Gastrocnemius medialis (tissue), 4 donors: ENCODE measurements at regions not wholly inside any gene's neighbourhood (a gene's known extent, or its start where the extent isn't known, plus 50 kb on each side); places are given as distances from the start of the nearest gene placed in this dataset.

ENCODE experiments used
- POLR2A ChIP-seq, 2 donors: fragments of 450-650 bp; IDR thresholded peaks; one replicate each; pipeline ENCODE4 v1.6.1; 2017; ENCODE audit warnings: antibody characterized with exemption in 2 of 2, mild to moderate bottlenecking in 2 of 2, moderate library complexity in 2 of 2
- TF ChIP-seq, protein P1 (sequence below), 5 experiments: fragments of 450-650 bp in 3 of 5; fragments of 200-600 bp in 2 of 5; sonication (generic) in 2 of 5; IDR thresholded peaks in 4 of 5; conservative IDR thresholded peaks in 1 of 5; 1 replicate in 4 of 5; 2 replicates in 1 of 5; pipeline ENCODE4 v1.5.1; 2016 to 2019; ENCODE audit warnings: antibody characterized with exemption in 5 of 5, mild to moderate bottlenecking in 3 of 5, moderate library complexity in 3 of 5

DNA sequence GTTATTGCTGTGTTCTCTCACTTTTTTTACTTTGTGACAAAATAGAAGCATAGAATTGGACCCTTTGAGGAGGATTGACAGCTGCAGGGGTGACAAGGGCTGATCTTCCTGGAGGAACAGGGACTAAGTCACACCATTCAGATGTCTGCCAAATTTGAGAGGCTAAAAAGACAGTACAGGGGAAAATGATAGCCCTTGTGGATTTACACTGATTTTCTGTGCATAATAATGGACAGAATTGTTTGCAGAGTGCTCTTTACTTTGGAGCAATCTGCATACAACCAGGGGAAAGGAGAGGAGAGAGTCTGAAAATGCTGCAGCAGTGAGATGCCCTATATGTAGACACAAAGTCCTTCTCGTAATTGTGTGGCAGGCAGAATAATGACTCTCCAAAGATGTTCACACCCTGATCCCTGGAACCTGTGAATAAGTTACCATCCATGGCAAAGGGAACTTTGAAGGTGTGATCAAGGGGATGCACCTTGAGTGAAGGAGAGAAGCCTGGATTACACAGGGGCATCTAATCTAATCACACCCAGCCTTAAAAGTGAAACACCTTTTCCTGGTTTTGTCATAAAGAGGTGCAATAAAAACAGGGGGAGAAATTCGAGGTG lies 221.4 kb upstream of the CPHXL start:
- TF ChIP-seq, protein P1, sequence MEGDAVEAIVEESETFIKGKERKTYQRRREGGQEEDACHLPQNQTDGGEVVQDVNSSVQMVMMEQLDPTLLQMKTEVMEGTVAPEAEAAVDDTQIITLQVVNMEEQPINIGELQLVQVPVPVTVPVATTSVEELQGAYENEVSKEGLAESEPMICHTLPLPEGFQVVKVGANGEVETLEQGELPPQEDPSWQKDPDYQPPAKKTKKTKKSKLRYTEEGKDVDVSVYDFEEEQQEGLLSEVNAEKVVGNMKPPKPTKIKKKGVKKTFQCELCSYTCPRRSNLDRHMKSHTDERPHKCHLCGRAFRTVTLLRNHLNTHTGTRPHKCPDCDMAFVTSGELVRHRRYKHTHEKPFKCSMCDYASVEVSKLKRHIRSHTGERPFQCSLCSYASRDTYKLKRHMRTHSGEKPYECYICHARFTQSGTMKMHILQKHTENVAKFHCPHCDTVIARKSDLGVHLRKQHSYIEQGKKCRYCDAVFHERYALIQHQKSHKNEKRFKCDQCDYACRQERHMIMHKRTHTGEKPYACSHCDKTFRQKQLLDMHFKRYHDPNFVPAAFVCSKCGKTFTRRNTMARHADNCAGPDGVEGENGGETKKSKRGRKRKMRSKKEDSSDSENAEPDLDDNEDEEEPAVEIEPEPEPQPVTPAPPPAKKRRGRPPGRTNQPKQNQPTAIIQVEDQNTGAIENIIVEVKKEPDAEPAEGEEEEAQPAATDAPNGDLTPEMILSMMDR (IDR thresholded peaks at IDR 0.05 in 4 of 5, conservative IDR thresholded peaks at IDR 0.05 in 1 of 5), result no peak
- TF ChIP-seq POLR2A (IDR thresholded peaks at IDR 0.05), result no peak
